H1 (cell line): ENCODE measurements at regions not wholly inside any gene's neighbourhood (a gene's known extent, or its start where the extent isn't known, plus 50 kb on each side); places are given as distances from the start of the nearest gene placed in this dataset.
"Not testable (repeated sequence)": the region's sequence is repeated elsewhere in the genome, so short reads cannot be mapped to it uniquely, and the experiment has no call there.

Source experiments
- CREB1 ChIP-seq: IDR thresholded peaks from 2 replicates; pipeline ENCODE4 v1.6.1; 2012; ENCODE audit warnings: inconsistent platforms
- CTCF ChIP-seq, 3 experiments: IDR thresholded peaks; 1 replicate in 2 of 3; 2 replicates in 1 of 3; pipeline versions ENCODE4 v1.5.1 to v1.6.1; 2011; ENCODE audit warnings: low read length in 3 of 3, mild to moderate bottlenecking in 3 of 3, inconsistent platforms in 2 of 3, low read depth in 1 of 3, moderate library complexity in 1 of 3; ENCODE audit not compliant: insufficient read depth in 1 of 3; ENCODE audit errors: control extremely low read depth in 1 of 3
- EZH2 ChIP-seq: fragments of 200-600 bp; sonication (generic); IDR thresholded peaks from 2 replicates; pipeline ENCODE4 v1.7.1; 2012; ENCODE audit warnings: low read depth, mild to moderate bottlenecking, moderate library complexity, low read length, inconsistent platforms; ENCODE audit not compliant: severe bottlenecking
- HDAC2 ChIP-seq, 2 experiments: fragments of 300-600 bp in 1 of 2; sonication (generic) in 1 of 2; IDR thresholded peaks; 2 replicates each; pipeline ENCODE4 v1.6.1; 2011 to 2012; ENCODE audit warnings: low read depth in 2 of 2, low read length in 2 of 2, mild to moderate bottlenecking in 2 of 2, moderate library complexity in 2 of 2, borderline replicate concordance in 1 of 2, inconsistent platforms in 1 of 2
- POLR2AphosphoS5 ChIP-seq: IDR thresholded peaks from 2 replicates; pipeline ENCODE4 v1.6.1; 2011; ENCODE audit warnings: low read depth, low read length
- SP2 ChIP-seq: IDR thresholded peaks from 2 replicates; pipeline ENCODE4 v1.6.1; 2012; ENCODE audit warnings: mild to moderate bottlenecking, low read length, inconsistent platforms
- TCF12 ChIP-seq: IDR thresholded peaks from 2 replicates; pipeline ENCODE4 v1.6.1; 2011; ENCODE audit warnings: low read depth, mild to moderate bottlenecking, low read length
- YY1 ChIP-seq: IDR thresholded peaks from 2 replicates; pipeline ENCODE4 v1.6.1; 2011; ENCODE audit warnings: low read depth, mild to moderate bottlenecking, low read length

DNA sequence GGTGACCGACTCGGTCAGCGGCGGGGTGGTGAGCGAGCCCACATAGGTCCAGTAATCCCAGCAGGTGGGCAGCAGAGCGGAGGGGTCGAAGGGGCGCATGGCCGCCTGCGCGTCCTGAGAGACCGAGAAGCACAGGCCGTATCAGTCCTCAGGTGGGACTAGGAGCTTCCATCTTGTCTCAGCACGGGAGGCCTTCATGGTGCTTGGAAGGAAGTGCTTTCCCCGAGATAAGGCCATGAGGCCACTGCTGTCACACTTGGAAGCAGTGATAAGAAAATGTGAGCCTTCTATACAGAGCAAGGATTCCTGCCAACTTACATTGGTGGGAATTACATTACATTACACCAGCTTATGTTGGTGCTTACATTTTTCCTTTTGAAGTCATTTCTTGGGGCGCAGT, 62.6 kb upstream of the METTL9 start:
- TF ChIP-seq YY1; HDAC2 (IDR thresholded peaks at IDR 0.05; ENCODE audit: borderline replicate concordance in 1 of 2, low read depth in 2 of 2, low read length in 2 of 2); EZH2; TCF12; CTCF (IDR thresholded peaks at IDR 0.05; ENCODE audit: control extremely low read depth in 1 of 3, insufficient read depth in 1 of 3, low read depth in 1 of 3, low read length in 3 of 3); POLR2AphosphoS5; SP2; CREB1: not testable (repeated sequence)
